ENCODE measurements at regions not wholly inside any gene's neighbourhood (a gene's known extent, or its start where the extent isn't known, plus 50 kb on each side); places are given as distances from the start of the nearest gene placed in this dataset.

DNA sequence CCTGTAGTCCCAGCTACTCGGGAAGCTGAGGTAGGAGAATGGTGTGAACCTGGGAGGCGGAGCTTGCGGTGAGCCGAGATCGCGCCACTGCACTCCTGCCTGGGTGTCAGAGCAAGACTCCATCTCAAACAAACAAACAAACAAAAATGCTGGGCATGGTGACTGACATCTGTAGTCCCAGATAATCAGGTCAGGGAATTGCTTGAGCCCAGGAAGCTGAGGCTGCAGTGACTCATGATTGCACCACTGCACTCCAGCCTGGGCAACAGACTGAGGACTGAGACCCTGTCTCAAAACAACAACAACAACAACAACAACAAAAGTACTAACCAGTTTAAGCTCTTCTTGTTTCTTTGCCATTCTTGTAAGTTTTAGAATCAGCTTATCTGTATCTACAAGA, 383.0 kb upstream of the PMFBP1 start:
- TF ChIP-seq, protein P1, sequence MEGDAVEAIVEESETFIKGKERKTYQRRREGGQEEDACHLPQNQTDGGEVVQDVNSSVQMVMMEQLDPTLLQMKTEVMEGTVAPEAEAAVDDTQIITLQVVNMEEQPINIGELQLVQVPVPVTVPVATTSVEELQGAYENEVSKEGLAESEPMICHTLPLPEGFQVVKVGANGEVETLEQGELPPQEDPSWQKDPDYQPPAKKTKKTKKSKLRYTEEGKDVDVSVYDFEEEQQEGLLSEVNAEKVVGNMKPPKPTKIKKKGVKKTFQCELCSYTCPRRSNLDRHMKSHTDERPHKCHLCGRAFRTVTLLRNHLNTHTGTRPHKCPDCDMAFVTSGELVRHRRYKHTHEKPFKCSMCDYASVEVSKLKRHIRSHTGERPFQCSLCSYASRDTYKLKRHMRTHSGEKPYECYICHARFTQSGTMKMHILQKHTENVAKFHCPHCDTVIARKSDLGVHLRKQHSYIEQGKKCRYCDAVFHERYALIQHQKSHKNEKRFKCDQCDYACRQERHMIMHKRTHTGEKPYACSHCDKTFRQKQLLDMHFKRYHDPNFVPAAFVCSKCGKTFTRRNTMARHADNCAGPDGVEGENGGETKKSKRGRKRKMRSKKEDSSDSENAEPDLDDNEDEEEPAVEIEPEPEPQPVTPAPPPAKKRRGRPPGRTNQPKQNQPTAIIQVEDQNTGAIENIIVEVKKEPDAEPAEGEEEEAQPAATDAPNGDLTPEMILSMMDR (conservative IDR thresholded peaks at IDR 0.05): no peak
- TF ChIP-seq ZFX (IDR thresholded peaks at IDR 0.05): no peak

Measured in C4-2B (cell line).